HCT116 (cell line): ENCODE measurements at regions not wholly inside any gene's neighbourhood (a gene's known extent, or its start where the extent isn't known, plus 50 kb on each side); places are given as distances from the start of the nearest gene placed in this dataset.
A peak's percentile ranks its signal among the peaks of the same experiment; 100 is the strongest.

Experiments used
- ATAC-seq: fragments of 200-7000 bp; cut with Tn5 transposase; 2 replicates; pipeline ENCODE4 v1.9.1; 2020; ENCODE audit warnings: mild to moderate bottlenecking, moderate library complexity
- BruUV-seq: library from RNA; stranded (reverse); fragments of 400-500 nt; replicated peaks from 2 replicates; lab custom pipeline; 2021; lab: Mats Ljungman, UMichigan
- CTCF ChIA-PET: fragments of 300-600 bp; sonication (Branson Sonifier 250); formaldehyde crosslinking; loops from one replicate; lab custom pipeline; 2021; ENCODE audit warnings: antibody characterized with exemption; lab: Charles Lee
- POLR2A ChIA-PET: fragments of 300-600, 350-600 bp; sonication (Branson Sonifier 250); formaldehyde crosslinking; loops from one replicate; lab custom pipeline; 2021; ENCODE audit warnings: antibody characterized with exemption; lab: Charles Lee
- RAD21 ChIA-PET, 2 experiments: fragments of 300-600 bp; sonication (Branson Sonifier 250); formaldehyde crosslinking; loops; one replicate each; lab custom pipeline; 2023; ENCODE audit warnings: low total read pairs in 2 of 2; ENCODE audit not compliant: uncharacterized antibody in 2 of 2, unreplicated experiment in 2 of 2, low non-redundant PET in 1 of 2; lab: Charles Lee
- DNase-seq: peaks from one replicate; pipeline ENCODE4 v3.0.0-alpha.2; 2010; ENCODE audit warnings: low read depth, low spot score
- H2AFZ ChIP-seq: fragments of 200-600 bp; shearing (Covaris generic), sonication (generic); 2 replicates; pipeline ENCODE4 v1.6.1; 2017; ENCODE audit warnings: low read depth, mixed run types, mixed read lengths, antibody characterized with exemption, low read length; ENCODE audit not compliant: poor library complexity, severe bottlenecking
- H3K27ac ChIP-seq: 2 replicates; pipeline ENCODE4 v1.5.1; 2012; ENCODE audit warnings: low read depth, low read length
- H3K27me3 ChIP-seq: fragments of 200-600 bp; sonication (generic); 2 replicates; pipeline ENCODE4 v1.6.1; 2016; ENCODE audit warnings: mixed run types, low read length, mixed read lengths; ENCODE audit not compliant: insufficient read depth
- H3K36me3 ChIP-seq, 2 experiments: fragments of 200-500 bp in 1 of 2; fragments of 200-600 bp in 1 of 2; sonication (Bioruptor generic) in 1 of 2; sonication (generic) in 1 of 2; 2 replicates each; pipeline versions ENCODE4 v1.5.1 to v1.6.1; 2014 to 2016; ENCODE audit warnings: low read length in 2 of 2, inconsistent platforms in 1 of 2, mixed read lengths in 1 of 2, mixed run types in 1 of 2; ENCODE audit not compliant: insufficient read depth in 2 of 2, control insufficient read depth in 1 of 2
- H3K4me1 ChIP-seq, 2 experiments: fragments of 200-600 bp in 1 of 2; sonication (generic) in 1 of 2; 2 replicates each; pipeline versions ENCODE4 v1.5.1 to v1.6.1; 2012 to 2017; ENCODE audit warnings: low read length in 2 of 2, inconsistent platforms in 1 of 2, mild to moderate bottlenecking in 1 of 2, mixed read lengths in 1 of 2, mixed run types in 1 of 2, moderate library complexity in 1 of 2; ENCODE audit not compliant: insufficient read depth in 2 of 2, control insufficient read depth in 1 of 2
- H3K4me2 ChIP-seq: fragments of 200-600 bp; sonication (generic); 2 replicates; pipeline ENCODE4 v1.6.1; 2017; ENCODE audit warnings: mixed run types, low read length, mixed read lengths
- H3K4me3 ChIP-seq, 2 experiments: fragments of 200-600 bp in 1 of 2; sonication (generic) in 1 of 2; replicated peaks in 1 of 2; 2 replicates each; pipeline ENCODE4 v1.5.1; 2011 to 2016; ENCODE audit warnings: low read length in 2 of 2, control low read depth in 1 of 2, low read depth in 1 of 2, mild to moderate bottlenecking in 1 of 2, mixed read lengths in 1 of 2, mixed run types in 1 of 2
- H3K79me2 ChIP-seq: fragments of 200-600 bp; sonication (generic); 2 replicates; pipeline ENCODE4 v1.6.1; 2017; ENCODE audit warnings: mild to moderate bottlenecking, mixed run types, low read length, moderate library complexity, mixed read lengths; ENCODE audit not compliant: insufficient read depth
- H3K9ac ChIP-seq: fragments of 200-600 bp; sonication (generic); 2 replicates; pipeline ENCODE4 v1.6.1; 2016; ENCODE audit warnings: low read length, mixed read lengths
- H3K9me2 ChIP-seq: fragments of 200-600 bp; sonication (generic), shearing (Covaris generic); 2 replicates; pipeline ENCODE4 v1.6.1; 2017; ENCODE audit warnings: mixed run types, mild to moderate bottlenecking, moderate library complexity; ENCODE audit not compliant: insufficient read depth
- H3K9me3 ChIP-seq, 2 experiments: fragments of 200-500 bp in 1 of 2; fragments of 200-600 bp in 1 of 2; sonication (Bioruptor generic) in 1 of 2; sonication (generic) in 1 of 2; 2 replicates each; pipeline ENCODE4 v1.6.1; 2014 to 2017; ENCODE audit warnings: low read length in 2 of 2, mixed read lengths in 2 of 2, inconsistent platforms in 1 of 2, low read depth in 1 of 2, mild to moderate bottlenecking in 1 of 2, mixed run types in 1 of 2, moderate library complexity in 1 of 2; ENCODE audit not compliant: control insufficient read depth in 1 of 2, insufficient read depth in 1 of 2
- H4K20me1 ChIP-seq: fragments of 200-600 bp; sonication (generic), shearing (Covaris generic); 2 replicates; pipeline ENCODE4 v1.6.1; 2017; ENCODE audit warnings: mixed run types, mild to moderate bottlenecking, moderate library complexity; ENCODE audit not compliant: insufficient read depth
- ELF1 ChIP-seq: IDR thresholded peaks from 2 replicates; pipeline ENCODE4 v1.6.1; 2012; ENCODE audit warnings: low read depth, borderline replicate concordance
- EZH2 ChIP-seq: fragments of 200-600 bp; sonication (generic); IDR thresholded peaks from 2 replicates; pipeline ENCODE4 v1.6.1; 2017; ENCODE audit warnings: antibody characterized with exemption, mixed run types
- EZH2phosphoT487 ChIP-seq: fragments of 200-600 bp; IDR thresholded peaks from 2 replicates; pipeline ENCODE4 v1.6.1; 2018; ENCODE audit warnings: antibody characterized with exemption, borderline replicate concordance
- JUND ChIP-seq: IDR thresholded peaks from 2 replicates; pipeline ENCODE4 v1.6.1; 2012
- REST ChIP-seq: IDR thresholded peaks from 2 replicates; pipeline ENCODE4 v1.6.1; 2012; ENCODE audit warnings: low read depth
- SIN3A ChIP-seq: IDR thresholded peaks from 2 replicates; pipeline ENCODE4 v1.6.1; 2012; ENCODE audit warnings: low read depth
- SP1 ChIP-seq: IDR thresholded peaks from 2 replicates; pipeline ENCODE4 v1.6.1; 2012; ENCODE audit warnings: low read depth
- YY1 ChIP-seq: IDR thresholded peaks from 2 replicates; pipeline ENCODE4 v1.6.1; 2011; ENCODE audit warnings: low read length, low read depth, moderate library complexity, mild to moderate bottlenecking; ENCODE audit not compliant: insufficient replicate concordance; ENCODE audit errors: extremely low read depth
- ZBTB33 ChIP-seq: IDR thresholded peaks from 2 replicates; pipeline ENCODE4 v1.6.1; 2011; ENCODE audit warnings: mild to moderate bottlenecking, low read length, moderate library complexity; ENCODE audit not compliant: insufficient replicate concordance; ENCODE audit errors: extremely low read depth
- ZNF274 ChIP-seq: fragments of 200-500 bp; sonication (Bioruptor generic); IDR thresholded peaks from 2 replicates; pipeline ENCODE4 v1.6.1; 2014; ENCODE audit warnings: mild to moderate bottlenecking, low read depth, low read length, inconsistent platforms
- intact Hi-C: fragments of 100-400 bp; cut with micrococcal nuclease; formaldehyde crosslinking; loops from 2 replicates; pipeline ENCODE4 v1.10.0; 2022
- TF ChIP-seq, protein P1 (sequence below), 3 experiments: fragments of 200-600 bp in 1 of 3; sonication (generic) in 1 of 3; IDR thresholded peaks in 2 of 3; conservative IDR thresholded peaks in 1 of 3; 2 replicates each; pipeline ENCODE4 v1.5.1; 2012 to 2017; ENCODE audit warnings: low read depth in 2 of 3, low read length in 2 of 3, antibody characterized with exemption in 1 of 3, borderline replicate concordance in 1 of 3, control low read depth in 1 of 3, mild to moderate bottlenecking in 1 of 3, mixed read lengths in 1 of 3, mixed run types in 1 of 3, moderate library complexity in 1 of 3; ENCODE audit not compliant: insufficient read depth in 1 of 3

GRCh38 chr3:194246709-194247349 is 104.3 kb downstream of the CPN2 start (continued):
- TF ChIP-seq REST: no peak
- TF ChIP-seq, protein P1, sequence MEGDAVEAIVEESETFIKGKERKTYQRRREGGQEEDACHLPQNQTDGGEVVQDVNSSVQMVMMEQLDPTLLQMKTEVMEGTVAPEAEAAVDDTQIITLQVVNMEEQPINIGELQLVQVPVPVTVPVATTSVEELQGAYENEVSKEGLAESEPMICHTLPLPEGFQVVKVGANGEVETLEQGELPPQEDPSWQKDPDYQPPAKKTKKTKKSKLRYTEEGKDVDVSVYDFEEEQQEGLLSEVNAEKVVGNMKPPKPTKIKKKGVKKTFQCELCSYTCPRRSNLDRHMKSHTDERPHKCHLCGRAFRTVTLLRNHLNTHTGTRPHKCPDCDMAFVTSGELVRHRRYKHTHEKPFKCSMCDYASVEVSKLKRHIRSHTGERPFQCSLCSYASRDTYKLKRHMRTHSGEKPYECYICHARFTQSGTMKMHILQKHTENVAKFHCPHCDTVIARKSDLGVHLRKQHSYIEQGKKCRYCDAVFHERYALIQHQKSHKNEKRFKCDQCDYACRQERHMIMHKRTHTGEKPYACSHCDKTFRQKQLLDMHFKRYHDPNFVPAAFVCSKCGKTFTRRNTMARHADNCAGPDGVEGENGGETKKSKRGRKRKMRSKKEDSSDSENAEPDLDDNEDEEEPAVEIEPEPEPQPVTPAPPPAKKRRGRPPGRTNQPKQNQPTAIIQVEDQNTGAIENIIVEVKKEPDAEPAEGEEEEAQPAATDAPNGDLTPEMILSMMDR (IDR thresholded peaks at IDR 0.05 in 2 of 3, conservative IDR thresholded peaks at IDR 0.05 in 1 of 3; ENCODE audit: borderline replicate concordance in 1 of 3, insufficient read depth in 1 of 3, low read depth in 2 of 3, low read length in 2 of 3): no peak
- TF ChIP-seq, all 23 proteins: peak for 0

- Histone ChIP-seq H3K9ac (no peak overlapping the region), H3K79me2 (no peaks in the 10 kb centered on the region), H3K9me2 (no peaks in the 10 kb centered on the region), H3K4me1 (peaks cover 5 to 10% of the 10 kb centered on the region in 2 experiments; a peak in 3 of 4 replicates), H3K36me3 (no peaks in the 10 kb centered on the region), H3K27me3 (no peaks in the 10 kb centered on the region), H2AFZ (peak overlapping the region; percentile 3), H3K27ac (no peak overlapping the region), H3K4me2 (no peak overlapping the region), H3K4me3 (no peak overlapping the region), H3K9me3 (no peaks in the 10 kb centered on the region), H4K20me1 (no peaks in the 10 kb centered on the region)
- DNase-seq (no peak), ATAC-seq (no peak)
- intact Hi-C loops: no loop called here
- CTCF ChIA-PET: no interaction called here
- BruUV-seq: no TSS peak
- RAD21 ChIA-PET: no interaction called here
- POLR2A ChIA-PET: no interaction called here
- no peak for TF ChIP-seq SIN3A
- TF ChIP-seq EZH2: no peak
- no peak for TF ChIP-seq YY1
- no peak for TF ChIP-seq EZH2phosphoT487
- TF ChIP-seq REST: no peak
- TF ChIP-seq ZBTB33: no peak
- TF ChIP-seq JUND: no peak
- no peak for TF ChIP-seq ZNF274
- TF ChIP-seq SP1: no peak
- TF ChIP-seq ELF1: no peak
These were observed 103.8 kb downstream of the CPN2 start for GRCh38 chr3:194247350-194247740.
